ENCODE measurements at regions not wholly inside any gene's neighbourhood (a gene's known extent, or its start where the extent isn't known, plus 50 kb on each side); places are given as distances from the start of the nearest gene placed in this dataset.

- FAIRE-seq (no peak), DNase-seq (ENCODE audit: low read depth, low spot score) (no peak)
- Histone ChIP-seq H3K79me2 (ENCODE audit: control insufficient read depth, insufficient read depth, low read length) (no peaks in the 10 kb centered on the region), H3K4me1 (ENCODE audit: control insufficient read depth, extremely low read depth, insufficient read depth, low read length) (peaks cover 10% of the 10 kb centered on the region), H3K36me3 (ENCODE audit: control insufficient read depth in 2 of 2, extremely low read depth in 1 of 2, insufficient read depth in 2 of 2, low read length in 2 of 2) (no peaks in the 10 kb centered on the region), H3K4me3 (ENCODE audit: control insufficient read depth in 2 of 3, extremely low read depth in 1 of 3, insufficient read depth in 2 of 3, low read depth in 1 of 3, low read length in 3 of 3) (no peak overlapping the region), H3K27me3 (ENCODE audit: control insufficient read depth, extremely low read depth, insufficient read depth, low read length) (no peaks in the 10 kb centered on the region), H3K27ac (ENCODE audit: control insufficient read depth, insufficient read depth, low read length) (no peak overlapping the region), H3K9me1 (ENCODE audit: control insufficient read depth, extremely low read depth, insufficient read depth, low read length) (no peaks in the 10 kb centered on the region), H3K9me3 (ENCODE audit: control insufficient read depth, low read depth, low read length) (no peaks in the 10 kb centered on the region), H2AFZ (ENCODE audit: control insufficient read depth, low read length) (no peak overlapping the region), H3K4me2 (ENCODE audit: control insufficient read depth, extremely low read depth, insufficient read depth, low read depth, low read length) (no peak overlapping the region), H3K9ac (ENCODE audit: control insufficient read depth, extremely low read depth, insufficient read depth, low read length) (no peak overlapping the region), H4K20me1 (ENCODE audit: control insufficient read depth, extremely low read depth, insufficient read depth, low read length) (no peaks in the 10 kb centered on the region)
- no peak for TF ChIP-seq EZH2 (IDR thresholded peaks at IDR 0.05; ENCODE audit: low read length)
- no peak for TF ChIP-seq CTCF (optimal IDR thresholded peaks at IDR 0.05 in 1 of 3, IDR thresholded peaks at IDR 0.05 in 1 of 3, conservative IDR thresholded peaks at IDR 0.05 in 1 of 3; ENCODE audit: extremely low read depth in 1 of 3, insufficient read depth in 2 of 3, low read length in 3 of 3)
- dilution Hi-C loops (cut with MboI; ENCODE audit: extremely low pct_ligation_motif_present, low sequenced_read_pairs), result no loop called here
Observed at GRCh38 chr2:225192869-225193268, 150.6 kb upstream of the DOCK10 start.

- H3K9ac ChIP-seq (ENCODE audit: control insufficient read depth, extremely low read depth, insufficient read depth, low read length), result no peak overlapping the region
- peaks cover 10% of the 10 kb centered on the region for H3K4me1 ChIP-seq (ENCODE audit: control insufficient read depth, extremely low read depth, insufficient read depth, low read length)
- TF ChIP-seq EZH2 (IDR thresholded peaks at IDR 0.05; ENCODE audit: low read length) (no peak), CTCF (optimal IDR thresholded peaks at IDR 0.05 in 1 of 3, IDR thresholded peaks at IDR 0.05 in 1 of 3, conservative IDR thresholded peaks at IDR 0.05 in 1 of 3; ENCODE audit: extremely low read depth in 1 of 3, insufficient read depth in 2 of 3, low read length in 3 of 3) (no peak)
- H3K9me1 ChIP-seq (ENCODE audit: control insufficient read depth, extremely low read depth, insufficient read depth, low read length), result no peaks in the 10 kb centered on the region
- H4K20me1 ChIP-seq (ENCODE audit: control insufficient read depth, extremely low read depth, insufficient read depth, low read length), result no peaks in the 10 kb centered on the region
- DNase-seq (ENCODE audit: low read depth, low spot score), result no peak
- no peak overlapping the region for H2AFZ ChIP-seq (ENCODE audit: control insufficient read depth, low read length)
- H3K79me2 ChIP-seq (ENCODE audit: control insufficient read depth, insufficient read depth, low read length), result no peaks in the 10 kb centered on the region
- H3K36me3 ChIP-seq (ENCODE audit: control insufficient read depth in 2 of 2, extremely low read depth in 1 of 2, insufficient read depth in 2 of 2, low read length in 2 of 2), result no peaks in the 10 kb centered on the region
- H3K9me3 ChIP-seq (ENCODE audit: control insufficient read depth, low read depth, low read length), result no peaks in the 10 kb centered on the region
- dilution Hi-C loops (cut with MboI; ENCODE audit: extremely low pct_ligation_motif_present, low sequenced_read_pairs), result no loop called here
- no peak for FAIRE-seq
- no peaks in the 10 kb centered on the region for H3K27me3 ChIP-seq (ENCODE audit: control insufficient read depth, extremely low read depth, insufficient read depth, low read length)
- H3K4me3 ChIP-seq (ENCODE audit: control insufficient read depth in 2 of 3, extremely low read depth in 1 of 3, insufficient read depth in 2 of 3, low read depth in 1 of 3, low read length in 3 of 3), result no peak overlapping the region
- peak overlapping the region; percentile 25 for H3K4me2 ChIP-seq (ENCODE audit: control insufficient read depth, extremely low read depth, insufficient read depth, low read depth, low read length)
- no peak overlapping the region for H3K27ac ChIP-seq (ENCODE audit: control insufficient read depth, insufficient read depth, low read length)
Observed at GRCh38 chr2:225190987-225191386, 148.7 kb upstream of the DOCK10 start.

All from keratinocyte (primary cell).